ENCODE measurements at regions not wholly inside any gene's neighbourhood (a gene's known extent, or its start where the extent isn't known, plus 50 kb on each side); places are given as distances from the start of the nearest gene placed in this dataset.
"Not testable (repeated sequence)": the region's sequence is repeated elsewhere in the genome, so short reads cannot be mapped to it uniquely, and the experiment has no call there.

DNA sequence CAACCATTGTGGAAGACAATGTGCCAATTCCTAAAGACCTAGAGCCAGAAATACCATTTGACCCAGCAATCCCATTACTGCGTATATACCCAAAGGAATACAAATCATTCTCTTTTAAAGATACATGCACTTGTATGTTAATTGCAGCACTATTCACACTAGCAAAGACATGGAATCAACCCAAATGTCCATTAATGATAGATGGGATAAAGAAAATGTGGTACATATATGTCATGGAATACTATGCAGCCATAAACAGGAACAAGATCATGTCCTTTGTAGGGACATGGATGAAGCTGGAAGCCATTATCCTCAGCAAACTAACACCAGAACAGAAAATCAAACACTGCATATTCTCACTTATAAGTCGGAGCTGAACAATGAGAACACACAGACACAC, 472.5 kb upstream of the SOX9 start:
- not testable (repeated sequence) for TF ChIP-seq EZH2phosphoT487 (IDR thresholded peaks at IDR 0.05; ENCODE audit: low read depth, severe bottlenecking, unreplicated experiment); CTCF (IDR thresholded peaks at IDR 0.05; ENCODE audit: poor library complexity)

Data from hepatocyte (in vitro differentiated cells).